ENCODE measurements at regions not wholly inside any gene's neighbourhood (a gene's known extent, or its start where the extent isn't known, plus 50 kb on each side); places are given as distances from the start of the nearest gene placed in this dataset.

GRCh38 chr6:10000551-10000950 is 414.3 kb downstream of the TFAP2A start:
- Histone ChIP-seq H3K4me1 (no peaks in the 10 kb centered on the region), H3K9me3 (replicated peaks) (no peaks in the 10 kb centered on the region), H3K27me3 (ENCODE audit: low read depth) (no peaks in the 10 kb centered on the region), H3K27ac (replicated peaks) (no peak overlapping the region), H3K36me3 (no peaks in the 10 kb centered on the region), H3K4me3 (no peak overlapping the region)
- no peak for TF ChIP-seq CTCF (IDR thresholded peaks at IDR 0.05; ENCODE audit: borderline replicate concordance)
- intact Hi-C loops (cut with micrococcal nuclease): no loop called here
- DNase-seq: no peak

GRCh38 chr6:9999796-10000195 is 415.1 kb downstream of the TFAP2A start:
- no peak for TF ChIP-seq CTCF (IDR thresholded peaks at IDR 0.05; ENCODE audit: borderline replicate concordance)
- no peak for DNase-seq
- no peak overlapping the region for H3K4me3 ChIP-seq
- no peaks in the 10 kb centered on the region for H3K36me3 ChIP-seq
- no peak overlapping the region for H3K27ac ChIP-seq (replicated peaks)
- intact Hi-C loops (cut with micrococcal nuclease): no loop called here
- no peaks in the 10 kb centered on the region for H3K4me1 ChIP-seq
- H3K27me3 ChIP-seq (ENCODE audit: low read depth): no peaks in the 10 kb centered on the region
- H3K9me3 ChIP-seq (replicated peaks): no peaks in the 10 kb centered on the region

- H3K27me3 ChIP-seq (ENCODE audit: low read depth): no peaks in the 10 kb centered on the region
- no peak for TF ChIP-seq CTCF (IDR thresholded peaks at IDR 0.05; ENCODE audit: borderline replicate concordance)
- peaks cover 15% of the 10 kb centered on the region for H3K9me3 ChIP-seq (replicated peaks)
- no peak overlapping the region for H3K4me3 ChIP-seq
- H3K36me3 ChIP-seq: no peaks in the 10 kb centered on the region
- no peaks in the 10 kb centered on the region for H3K4me1 ChIP-seq
- no peak overlapping the region for H3K27ac ChIP-seq (replicated peaks)
- intact Hi-C loops (cut with micrococcal nuclease): no loop called here
- no peak for DNase-seq
Observed at GRCh38 chr6:9986273-9986672, 428.6 kb downstream of the TFAP2A start.

GRCh38 chr6:9985481-9985880 is 429.4 kb downstream of the TFAP2A start:
- Histone ChIP-seq H3K4me3 (no peak overlapping the region), H3K36me3 (no peaks in the 10 kb centered on the region), H3K4me1 (no peaks in the 10 kb centered on the region), H3K9me3 (replicated peaks) (peaks cover 15% of the 10 kb centered on the region), H3K27ac (replicated peaks) (no peak overlapping the region), H3K27me3 (ENCODE audit: low read depth) (no peaks in the 10 kb centered on the region)
- DNase-seq: no peak
- intact Hi-C loops (cut with micrococcal nuclease): no loop called here
- no peak for TF ChIP-seq CTCF (IDR thresholded peaks at IDR 0.05; ENCODE audit: borderline replicate concordance)

GRCh38 chr6:9984607-9985006 is 430.3 kb downstream of the TFAP2A start:
- DNase-seq: no peak
- intact Hi-C loops (cut with micrococcal nuclease): no loop called here
- Histone ChIP-seq H3K27ac (replicated peaks) (no peak overlapping the region), H3K9me3 (replicated peaks) (peaks cover 15% of the 10 kb centered on the region), H3K27me3 (ENCODE audit: low read depth) (no peaks in the 10 kb centered on the region), H3K36me3 (no peaks in the 10 kb centered on the region), H3K4me1 (no peaks in the 10 kb centered on the region), H3K4me3 (no peak overlapping the region)
- TF ChIP-seq CTCF (IDR thresholded peaks at IDR 0.05; ENCODE audit: borderline replicate concordance): no peak

GRCh38 chr6:9983168-9983567 is 431.7 kb downstream of the TFAP2A start:
- H3K4me3 ChIP-seq: no peak overlapping the region
- no peak for DNase-seq
- H3K4me1 ChIP-seq: no peaks in the 10 kb centered on the region
- no peak overlapping the region for H3K27ac ChIP-seq (replicated peaks)
- peaks cover 15% of the 10 kb centered on the region for H3K9me3 ChIP-seq (replicated peaks)
- no peak for TF ChIP-seq CTCF (IDR thresholded peaks at IDR 0.05; ENCODE audit: borderline replicate concordance)
- no peaks in the 10 kb centered on the region for H3K27me3 ChIP-seq (ENCODE audit: low read depth)
- intact Hi-C loops (cut with micrococcal nuclease): no loop called here
- no peaks in the 10 kb centered on the region for H3K36me3 ChIP-seq

All from left ventricle myocardium inferior (tissue), 1 donor.